Hepatocyte (in vitro differentiated cells): ENCODE measurements at regions not wholly inside any gene's neighbourhood (a gene's known extent, or its start where the extent isn't known, plus 50 kb on each side); places are given as distances from the start of the nearest gene placed in this dataset.

Experiments
- DNase-seq: peaks from one replicate; pipeline ENCODE4 v3.0.0-alpha.2; 2016; ENCODE audit warnings: low spot score
- H2AFZ ChIP-seq: fragments of 200-600 bp; sonication (generic); 2 replicates; pipeline ENCODE4 v1.6.0; 2016; ENCODE audit warnings: antibody characterized with exemption, mild to moderate bottlenecking
- H3K27ac ChIP-seq: fragments of 200-600 bp; sonication (generic); 2 replicates; pipeline ENCODE4 v1.5.1; 2016; ENCODE audit warnings: mild to moderate bottlenecking
- H3K27me3 ChIP-seq: fragments of 200-600 bp; sonication (generic); 2 replicates; pipeline ENCODE4 v1.6.1; 2016
- H3K36me3 ChIP-seq: fragments of 200-600 bp; sonication (generic); replicated peaks from 2 replicates; pipeline ENCODE4 v1.5.1; 2016; ENCODE audit warnings: low read depth; ENCODE audit not compliant: insufficient read depth
- H3K4me1 ChIP-seq: fragments of 200-600 bp; sonication (generic); 2 replicates; pipeline ENCODE4 v1.5.1; 2016; ENCODE audit warnings: mild to moderate bottlenecking, moderate library complexity; ENCODE audit not compliant: insufficient read depth
- H3K4me2 ChIP-seq: fragments of 200-600 bp; sonication (generic); 2 replicates; pipeline ENCODE4 v1.6.0; 2016
- H3K4me3 ChIP-seq: fragments of 200-600 bp; sonication (generic); 2 replicates; pipeline ENCODE4 v1.5.1; 2016; ENCODE audit warnings: mild to moderate bottlenecking
- H3K79me2 ChIP-seq: fragments of 200-600 bp; sonication (generic); 2 replicates; pipeline ENCODE4 v1.6.0; 2017; ENCODE audit warnings: mild to moderate bottlenecking
- H3K9me2 ChIP-seq: fragments of 200-600 bp; sonication (generic); replicated peaks from 2 replicates; pipeline ENCODE4 v1.6.0; 2017; ENCODE audit warnings: mild to moderate bottlenecking; ENCODE audit not compliant: insufficient read depth
- H3K9me3 ChIP-seq: fragments of 200-600 bp; sonication (generic); 2 replicates; pipeline ENCODE4 v1.5.1; 2016; ENCODE audit warnings: low read depth, mild to moderate bottlenecking
- H4K20me1 ChIP-seq: fragments of 200-600 bp; sonication (generic); 2 replicates; pipeline ENCODE4 v1.6.0; 2016; ENCODE audit warnings: mild to moderate bottlenecking; ENCODE audit not compliant: insufficient read depth, poor library complexity, severe bottlenecking
- CTCF ChIP-seq: fragments of 200-600 bp; sonication (generic); IDR thresholded peaks from 2 replicates; pipeline ENCODE4 v1.5.1; 2016; ENCODE audit warnings: antibody characterized with exemption, mild to moderate bottlenecking; ENCODE audit not compliant: poor library complexity
- EZH2 ChIP-seq: fragments of 200-600 bp; sonication (generic); IDR thresholded peaks from 2 replicates; pipeline ENCODE4 v1.6.1; 2016; ENCODE audit warnings: antibody characterized with exemption, mild to moderate bottlenecking, borderline replicate concordance
- EZH2phosphoT487 ChIP-seq: fragments of 200-600 bp; sonication (generic); IDR thresholded peaks from one replicate; pipeline ENCODE4 v1.6.1; 2018; ENCODE audit warnings: antibody characterized with exemption, mild to moderate bottlenecking, low read depth, moderate library complexity; ENCODE audit not compliant: unreplicated experiment, severe bottlenecking
- WGBS: methylation state at CpG from one replicate; pipeline ENCODE4 v1.1.6; 2016; ENCODE audit warnings: low lambda C conversion rate; ENCODE audit errors: missing lambda C conversion rate; 5-methylcytosine and 5-hydroxymethylcytosine counted together

GRCh38 chr11:45451766-45452440, 165.8 kb upstream of the SYT13 start:
- WGBS = 48% methylated on average over 8 of the region's 8 CpGs
- no peak overlapping the region for H3K4me2 ChIP-seq
- H3K4me3 ChIP-seq = no peak overlapping the region
- no peaks in the 10 kb centered on the region for H4K20me1 ChIP-seq
- H3K27me3 ChIP-seq = no peaks in the 10 kb centered on the region
- TF ChIP-seq CTCF (no peak), EZH2 (no peak), EZH2phosphoT487 (no peak)
- DNase-seq = no peak
- H3K36me3 ChIP-seq = no peaks in the 10 kb centered on the region
- H3K9me2 ChIP-seq = no peaks in the 10 kb centered on the region
- no peaks in the 10 kb centered on the region for H3K9me3 ChIP-seq
- no peaks in the 10 kb centered on the region for H3K79me2 ChIP-seq
- no peaks in the 10 kb centered on the region for H3K4me1 ChIP-seq
- peak overlapping the region; percentile 17 for H3K27ac ChIP-seq
- H2AFZ ChIP-seq = no peak overlapping the region

GRCh38 chr11:45450189-45450588, 164.0 kb upstream of the SYT13 start:
- no peak overlapping the region for H2AFZ ChIP-seq
- no peaks in the 10 kb centered on the region for H3K36me3 ChIP-seq
- no peak overlapping the region for H3K4me2 ChIP-seq
- no peaks in the 10 kb centered on the region for H3K79me2 ChIP-seq
- H3K4me3 ChIP-seq = no peak overlapping the region
- H3K4me1 ChIP-seq = no peaks in the 10 kb centered on the region
- no peak for DNase-seq
- WGBS = 83% methylated on average over 3 of the region's 3 CpGs
- no peaks in the 10 kb centered on the region for H3K27me3 ChIP-seq
- no peak overlapping the region for H3K27ac ChIP-seq
- TF ChIP-seq CTCF (no peak), EZH2 (no peak), EZH2phosphoT487 (no peak)
- H3K9me2 ChIP-seq = no peaks in the 10 kb centered on the region
- H3K9me3 ChIP-seq = no peaks in the 10 kb centered on the region
- H4K20me1 ChIP-seq = no peaks in the 10 kb centered on the region

- Histone ChIP-seq H3K27me3 (no peaks in the 10 kb centered on the region), H3K27ac (no peak overlapping the region), H4K20me1 (no peaks in the 10 kb centered on the region), H3K4me2 (no peak overlapping the region), H3K79me2 (no peaks in the 10 kb centered on the region), H3K9me2 (no peaks in the 10 kb centered on the region), H3K4me3 (no peak overlapping the region), H2AFZ (no peak overlapping the region), H3K4me1 (no peaks in the 10 kb centered on the region), H3K9me3 (no peaks in the 10 kb centered on the region), H3K36me3 (no peaks in the 10 kb centered on the region)
- no peak for TF ChIP-seq EZH2phosphoT487
- WGBS = 75% methylated on average over 9 of the region's 9 CpGs
- DNase-seq = no peak
Observed at GRCh38 chr11:45449036-45449601, 163.0 kb upstream of the SYT13 start.

GRCh38 chr11:45448561-45448960, 162.4 kb upstream of the SYT13 start:
- Histone ChIP-seq H3K79me2 (no peaks in the 10 kb centered on the region), H3K9me3 (no peaks in the 10 kb centered on the region), H3K9me2 (no peaks in the 10 kb centered on the region), H3K4me3 (no peak overlapping the region), H3K27ac (no peak overlapping the region), H3K27me3 (no peaks in the 10 kb centered on the region), H4K20me1 (no peaks in the 10 kb centered on the region), H3K4me1 (no peaks in the 10 kb centered on the region), H3K4me2 (no peak overlapping the region), H3K36me3 (no peaks in the 10 kb centered on the region), H2AFZ (no peak overlapping the region)
- TF ChIP-seq EZH2 (no peak), EZH2phosphoT487 (no peak), CTCF (no peak)
- 85% methylated on average over 5 of the region's 5 CpGs for WGBS
- no peak for DNase-seq
